NCI-H2196 treated with DMSO at 0.1 percent for 48 hours (cell line): ENCODE measurements at regions not wholly inside any gene's neighbourhood (a gene's known extent, or its start where the extent isn't known, plus 50 kb on each side); places are given as distances from the start of the nearest gene placed in this dataset.

Experiments
- DNase-seq: peaks from one replicate; lab custom pipeline; 2025; ENCODE audit not compliant: unreplicated experiment; lab: John Stamatoyannopoulos, UW

- DNase-seq, result no peak
Measured at GRCh38 chr3:159593927-159594605, 394.6 kb upstream of the IL12A start.

GRCh38 chr3:159600291-159600690 is 388.3 kb upstream of the IL12A start:
- DNase-seq, result no peak

DNA sequence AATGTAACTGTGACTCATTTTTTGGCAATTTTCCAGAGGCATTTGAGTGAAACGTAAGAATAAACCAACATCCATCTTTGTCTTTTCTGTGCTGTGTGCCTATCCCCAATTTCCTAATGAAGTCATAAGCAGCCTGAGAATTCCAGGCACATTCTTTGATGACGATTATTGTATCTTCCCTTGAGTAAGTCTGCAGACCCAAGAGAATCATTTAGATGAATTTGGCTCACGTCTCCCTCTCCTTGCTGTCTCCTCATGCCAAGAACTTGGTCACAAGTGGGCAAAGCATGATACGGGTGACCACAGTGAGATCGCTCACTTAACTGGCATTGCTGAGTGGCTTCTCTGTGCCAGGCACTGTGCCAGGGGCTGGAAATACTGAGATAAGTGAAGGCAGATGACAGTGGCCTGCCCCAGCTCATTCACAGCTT is 384.5 kb upstream of the IL12A start:
- DNase-seq, result no peak

GRCh38 chr3:159605101-159605500 is 383.5 kb upstream of the IL12A start:
- no peak for DNase-seq

DNA sequence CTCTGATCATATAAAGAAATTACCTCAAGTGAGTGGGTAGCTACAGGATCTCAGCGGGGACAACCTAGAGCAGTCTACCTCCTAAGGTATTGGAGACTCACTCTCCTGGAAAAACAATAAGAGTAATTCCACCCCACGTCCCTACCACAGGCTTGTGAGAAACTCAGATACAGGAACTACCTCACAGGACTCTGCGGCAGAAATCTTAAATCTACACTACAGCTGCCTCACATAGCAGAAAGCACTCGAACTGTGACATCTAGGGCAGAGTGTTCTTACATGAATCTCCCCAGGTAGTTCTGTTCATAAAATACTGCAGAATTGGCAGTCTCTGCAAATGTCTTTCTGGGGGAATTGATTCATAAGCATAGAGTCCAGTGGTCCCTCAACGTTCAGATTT is 382.9 kb upstream of the IL12A start:
- DNase-seq, result no peak

DNA sequence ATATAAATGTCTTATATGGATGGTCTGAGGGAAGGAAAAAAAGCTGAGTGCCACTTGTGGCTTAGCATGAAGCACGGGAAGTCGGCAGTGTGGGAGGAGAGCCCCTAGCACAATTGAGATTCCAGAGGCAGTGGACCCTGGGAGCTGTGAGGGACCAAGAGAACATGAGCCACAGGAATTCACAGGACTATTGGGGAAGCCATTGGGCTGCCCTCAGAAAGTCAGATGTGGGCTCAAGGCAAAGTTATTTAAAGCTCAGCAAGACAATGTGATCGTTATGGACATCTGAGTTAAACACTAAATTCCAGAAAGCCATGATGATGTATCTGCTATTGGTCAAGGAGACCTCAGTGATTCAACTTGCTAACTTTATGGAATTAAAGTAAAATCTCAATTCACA is 380.8 kb upstream of the IL12A start:
- no peak for DNase-seq

- DNase-seq, result no peak
Measured at GRCh38 chr3:159608311-159608710, 380.3 kb upstream of the IL12A start.

DNA sequence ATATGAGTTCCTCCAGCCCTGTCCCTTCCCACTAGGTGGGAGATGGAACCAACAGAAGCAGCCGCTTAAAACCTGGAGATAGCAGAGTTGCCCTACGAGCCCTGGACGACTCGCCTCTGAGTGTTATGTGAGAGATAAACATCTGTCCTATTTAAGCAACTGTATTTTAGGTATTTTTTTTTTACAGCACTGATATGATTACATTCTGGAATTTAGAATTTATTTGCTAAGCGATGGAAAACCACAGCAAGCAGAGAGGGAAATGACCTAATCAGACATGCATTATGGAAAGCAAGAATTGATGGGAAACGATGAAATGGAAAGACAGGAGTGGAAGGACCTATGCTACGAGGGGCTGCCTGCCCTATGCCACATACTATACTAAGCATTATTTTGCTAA is 379.0 kb upstream of the IL12A start:
- DNase-seq, result no peak

DNA sequence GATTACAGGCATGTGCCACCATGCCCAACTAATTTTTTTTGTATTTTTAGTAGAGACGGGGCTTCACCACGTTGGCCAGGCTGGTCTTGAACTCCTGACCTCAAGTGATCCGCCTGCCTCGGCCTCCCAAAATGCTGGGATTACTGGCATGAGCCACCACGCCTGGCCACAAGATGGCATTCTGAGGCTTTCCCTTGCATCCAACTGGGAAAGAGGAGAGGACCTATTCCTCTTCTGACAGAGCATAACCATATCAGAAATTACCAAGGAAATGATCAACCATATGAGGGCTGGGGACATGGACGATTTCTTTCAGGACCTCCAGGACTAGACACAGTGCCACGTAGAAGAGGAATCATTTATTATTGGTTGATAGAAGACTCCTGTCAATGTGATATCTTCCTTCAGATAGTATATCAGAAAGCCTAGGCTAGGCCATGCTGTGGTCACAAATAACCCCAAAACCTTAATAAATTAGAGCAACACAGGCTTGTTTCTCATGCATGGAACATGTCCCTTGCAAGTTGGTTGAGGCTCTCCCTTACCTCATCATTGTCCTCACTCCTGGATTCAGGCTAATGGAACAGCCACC is 372.3 kb upstream of the IL12A start:
- no peak for DNase-seq

GRCh38 chr3:159619341-159619885 is 369.2 kb upstream of the IL12A start:
- no peak for DNase-seq

GRCh38 chr3:159620281-159620680 is 368.4 kb upstream of the IL12A start:
- DNase-seq, result no peak

DNA sequence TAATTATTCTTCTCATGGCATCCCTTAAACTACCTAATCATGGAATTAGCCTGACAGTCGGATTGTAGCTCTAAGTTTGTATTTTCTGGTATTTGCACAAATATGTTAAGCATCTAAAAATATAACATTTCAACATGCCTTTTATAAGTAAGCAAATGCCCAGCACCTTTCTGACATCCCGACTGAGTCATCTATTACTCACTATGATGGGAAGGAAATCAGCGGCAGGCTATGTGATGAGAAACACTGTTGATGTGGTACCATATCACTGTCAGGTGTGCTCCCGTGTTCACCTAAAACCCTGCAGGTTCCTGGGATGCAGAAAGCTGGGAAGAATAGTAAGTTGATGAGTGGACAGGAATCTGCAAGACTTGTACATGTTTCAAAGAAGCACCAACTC is 367.8 kb upstream of the IL12A start:
- no peak for DNase-seq

GRCh38 chr3:159624616-159625015 is 364.0 kb upstream of the IL12A start:
- DNase-seq, result no peak

GRCh38 chr3:159625594-159625993 is 363.0 kb upstream of the IL12A start:
- no peak for DNase-seq

- DNase-seq, result no peak
Measured at GRCh38 chr3:159626598-159626997, 362.0 kb upstream of the IL12A start.

DNA sequence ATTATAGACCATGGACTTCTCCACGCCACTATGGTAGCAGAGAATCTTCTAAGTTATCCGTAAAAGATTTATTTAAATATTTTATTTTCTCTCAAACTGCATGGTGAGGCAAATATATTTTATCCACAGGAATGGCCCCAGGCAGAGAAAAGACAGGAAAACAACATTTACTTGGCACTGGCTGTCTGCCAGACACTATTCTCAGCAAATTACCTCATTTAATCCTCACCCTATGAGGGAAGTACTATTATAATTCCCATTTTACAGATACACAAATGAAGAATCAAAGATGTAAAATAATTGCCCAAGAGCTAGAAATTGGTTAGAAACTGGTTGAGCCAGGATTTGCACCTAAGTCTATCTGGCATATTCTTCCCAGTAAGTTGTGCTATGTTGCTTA is 361.4 kb upstream of the IL12A start:
- DNase-seq, result no peak

- no peak for DNase-seq
Measured at GRCh38 chr3:159627634-159628033, 361.0 kb upstream of the IL12A start.

- no peak for DNase-seq
Measured at GRCh38 chr3:159629329-159630084, 359.1 kb upstream of the IL12A start.

DNA sequence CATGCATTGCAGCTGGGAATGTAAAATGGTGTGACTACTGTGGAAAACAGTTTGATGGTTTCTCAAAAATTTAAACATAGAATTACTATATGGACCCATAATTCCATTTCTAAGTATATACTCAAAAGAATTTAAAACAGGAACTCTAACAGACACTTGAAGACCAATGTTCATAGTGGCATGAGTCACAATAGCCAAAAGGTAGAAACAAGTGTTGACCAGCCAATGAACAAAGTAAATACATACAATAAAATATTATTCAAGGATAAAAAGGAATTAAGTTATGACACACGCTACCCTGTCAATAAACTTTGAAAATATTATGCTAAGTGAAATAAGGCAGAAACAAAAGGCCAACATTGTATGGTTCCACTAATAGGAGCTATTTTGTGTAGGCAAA is 357.4 kb upstream of the IL12A start:
- no peak for DNase-seq

GRCh38 chr3:159632128-159632527 is 356.5 kb upstream of the IL12A start:
- no peak for DNase-seq

- DNase-seq, result no peak
Measured at GRCh38 chr3:159632851-159633250, 355.8 kb upstream of the IL12A start.

DNA sequence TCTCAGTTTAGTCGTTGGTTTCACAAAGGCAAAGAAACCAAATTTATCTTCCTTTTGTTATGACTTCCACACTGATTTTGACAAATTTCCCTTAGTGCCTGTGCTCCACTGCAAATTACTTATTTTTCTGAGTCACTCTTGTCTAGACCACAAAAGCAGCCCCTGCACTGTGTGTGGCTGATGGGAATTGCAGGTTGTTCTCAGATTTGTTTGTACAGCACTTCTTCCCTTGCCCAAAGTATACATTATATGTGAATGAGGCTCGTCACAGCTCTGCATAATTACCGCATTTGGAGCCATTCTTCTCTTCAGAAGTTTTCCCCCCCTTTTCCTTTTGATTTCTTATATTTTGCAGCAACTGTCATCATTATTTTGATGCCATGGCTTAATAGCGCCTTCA is 354.2 kb upstream of the IL12A start:
- DNase-seq, result no peak
